Prostate gland (tissue), 2 donors: ENCODE measurements at regions not wholly inside any gene's neighbourhood (a gene's known extent, or its start where the extent isn't known, plus 50 kb on each side); places are given as distances from the start of the nearest gene placed in this dataset.

Experiments used
- DNase-seq: peaks from one replicate; pipeline ENCODE4 v3.0.0-alpha.2; 2019; ENCODE audit warnings: low spot score
- H3K27ac ChIP-seq, 2 donors: fragments of 200-600 bp; sonication (generic); 2 replicates each; pipeline ENCODE4 v1.5.1; 2017 to 2019
- H3K27me3 ChIP-seq: fragments of 200-600 bp; sonication (generic); replicated peaks from 2 replicates; pipeline ENCODE4 v1.5.1; 2019; ENCODE audit not compliant: insufficient read depth
- H3K36me3 ChIP-seq, 2 donors: fragments of 200-600 bp; sonication (generic); 1 replicate in 1 of 2; 2 replicates in 1 of 2; pipeline versions ENCODE4 v1.5.1 to v1.8.1; 2017 to 2019
- H3K4me1 ChIP-seq: fragments of 200-600 bp; sonication (generic); replicated peaks from 2 replicates; pipeline ENCODE4 v1.5.1; 2019
- H3K4me3 ChIP-seq, 2 donors: fragments of 200-600 bp; sonication (generic); 2 replicates each; pipeline ENCODE4 v1.5.1; 2017 to 2019
- H3K9me3 ChIP-seq: fragments of 200-600 bp; sonication (generic); 2 replicates; pipeline ENCODE4 v1.5.1; 2017
- POLR2A ChIP-seq: fragments of 450-650 bp; IDR thresholded peaks from one replicate; pipeline ENCODE4 v1.6.1; 2016; ENCODE audit warnings: antibody characterized with exemption, mild to moderate bottlenecking
- POLR2AphosphoS5 ChIP-seq: sonication (generic); formaldehyde crosslinking; IDR thresholded peaks from one replicate; pipeline ENCODE4 v1.6.1; 2017; ENCODE audit warnings: antibody characterized with exemption
- WGBS: methylation state at CpG from one replicate; pipeline ENCODE4 v1.1.5; 2018; 5-methylcytosine and 5-hydroxymethylcytosine counted together
- intact Hi-C: fragments of 100-400 bp; cut with DNase I; formaldehyde crosslinking; loops from one replicate; pipeline ENCODE4 v1.14.2; 2022
- TF ChIP-seq, protein P1 (sequence below), 4 experiments: fragments of 200-600 bp in 2 of 4; fragments of 450-650 bp in 2 of 4; sonication (generic) in 2 of 4; IDR thresholded peaks; 1 replicate in 3 of 4; 2 replicates in 1 of 4; pipeline ENCODE4 v1.5.1; 2016 to 2019; ENCODE audit warnings: antibody characterized with exemption in 4 of 4, mild to moderate bottlenecking in 2 of 4, moderate library complexity in 2 of 4

GRCh38 chr18:76133873-76134272 lies 361.2 kb downstream of the ZNF516 start:
- intact Hi-C loops = no loop called here
- H3K4me1 ChIP-seq = no peaks in the 10 kb centered on the region
- 87% methylated on average over 1 of the region's 1 CpG for WGBS
- DNase-seq = no peak
- no peaks in the 10 kb centered on the region for H3K9me3 ChIP-seq
- TF ChIP-seq POLR2A (no peak), POLR2AphosphoS5 (no peak)
- TF ChIP-seq, protein P1, sequence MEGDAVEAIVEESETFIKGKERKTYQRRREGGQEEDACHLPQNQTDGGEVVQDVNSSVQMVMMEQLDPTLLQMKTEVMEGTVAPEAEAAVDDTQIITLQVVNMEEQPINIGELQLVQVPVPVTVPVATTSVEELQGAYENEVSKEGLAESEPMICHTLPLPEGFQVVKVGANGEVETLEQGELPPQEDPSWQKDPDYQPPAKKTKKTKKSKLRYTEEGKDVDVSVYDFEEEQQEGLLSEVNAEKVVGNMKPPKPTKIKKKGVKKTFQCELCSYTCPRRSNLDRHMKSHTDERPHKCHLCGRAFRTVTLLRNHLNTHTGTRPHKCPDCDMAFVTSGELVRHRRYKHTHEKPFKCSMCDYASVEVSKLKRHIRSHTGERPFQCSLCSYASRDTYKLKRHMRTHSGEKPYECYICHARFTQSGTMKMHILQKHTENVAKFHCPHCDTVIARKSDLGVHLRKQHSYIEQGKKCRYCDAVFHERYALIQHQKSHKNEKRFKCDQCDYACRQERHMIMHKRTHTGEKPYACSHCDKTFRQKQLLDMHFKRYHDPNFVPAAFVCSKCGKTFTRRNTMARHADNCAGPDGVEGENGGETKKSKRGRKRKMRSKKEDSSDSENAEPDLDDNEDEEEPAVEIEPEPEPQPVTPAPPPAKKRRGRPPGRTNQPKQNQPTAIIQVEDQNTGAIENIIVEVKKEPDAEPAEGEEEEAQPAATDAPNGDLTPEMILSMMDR (IDR thresholded peaks at IDR 0.05) = no peak
- no peaks in the 10 kb centered on the region for H3K36me3 ChIP-seq
- H3K27ac ChIP-seq = no peak overlapping the region
- no peaks in the 10 kb centered on the region for H3K27me3 ChIP-seq
- no peak overlapping the region for H3K4me3 ChIP-seq

GRCh38 chr18:76131738-76132137 lies 363.3 kb downstream of the ZNF516 start:
- 81% methylated on average over 1 of the region's 1 CpG for WGBS
- intact Hi-C loops = no loop called here
- no peak overlapping the region for H3K27ac ChIP-seq
- no peak for DNase-seq
- no peaks in the 10 kb centered on the region for H3K9me3 ChIP-seq
- no peaks in the 10 kb centered on the region for H3K4me1 ChIP-seq
- H3K4me3 ChIP-seq = no peak overlapping the region
- TF ChIP-seq, protein P1 (IDR thresholded peaks at IDR 0.05) = no peak
- TF ChIP-seq POLR2AphosphoS5 (no peak), POLR2A (no peak)
- no peaks in the 10 kb centered on the region for H3K36me3 ChIP-seq
- no peaks in the 10 kb centered on the region for H3K27me3 ChIP-seq

DNA sequence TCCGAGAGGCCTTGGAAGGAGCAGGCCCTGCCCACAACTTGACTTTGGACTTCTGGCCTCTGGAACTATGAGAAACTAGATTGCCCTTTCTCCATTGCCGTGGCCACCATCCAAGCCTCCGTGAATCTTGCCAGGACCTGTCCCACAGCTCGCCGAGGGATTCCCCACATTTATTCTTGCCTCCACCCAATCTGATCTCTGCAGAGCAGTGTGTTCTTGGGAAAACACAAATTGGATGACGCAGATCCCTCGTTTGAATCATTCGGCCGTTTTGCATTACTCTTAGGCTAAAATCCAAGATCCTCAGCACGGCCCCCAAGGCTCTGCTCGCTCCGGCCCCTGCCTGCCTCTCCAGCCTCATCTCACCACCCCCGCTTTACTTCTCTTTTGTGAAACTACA lies 364.2 kb downstream of the ZNF516 start:
- no peak overlapping the region for H3K4me3 ChIP-seq
- 80% methylated on average over 13 of the region's 13 CpGs for WGBS

DNA sequence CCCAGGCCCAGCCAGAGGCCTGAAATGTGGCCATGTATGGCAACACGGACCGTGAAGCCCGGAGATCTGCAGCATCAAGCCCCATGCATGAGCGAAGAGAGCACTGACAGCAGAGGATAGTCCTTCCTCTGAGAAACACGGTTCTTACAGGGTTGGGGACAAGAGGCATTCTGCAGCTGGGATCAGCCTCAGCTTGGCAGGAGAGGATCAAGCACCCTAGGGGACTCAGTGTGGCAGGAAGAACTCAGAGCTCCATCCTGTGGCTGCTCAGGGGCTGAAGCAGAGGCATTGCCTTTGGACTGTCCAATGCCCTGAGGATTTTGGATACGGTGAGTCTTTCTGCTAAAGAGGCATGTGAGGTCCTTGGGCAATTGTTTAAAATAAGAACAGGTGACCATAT lies 368.7 kb downstream of the ZNF516 start:
- intact Hi-C loops = no loop called here
- no peaks in the 10 kb centered on the region for H3K27me3 ChIP-seq
- H3K4me3 ChIP-seq = no peak overlapping the region
- TF ChIP-seq POLR2A = no peak
- TF ChIP-seq, protein P1 (IDR thresholded peaks at IDR 0.05) = no peak
- TF ChIP-seq POLR2AphosphoS5 = no peak
- no peaks in the 10 kb centered on the region for H3K36me3 ChIP-seq
- 70% methylated on average over 6 of the region's 6 CpGs for WGBS
- no peak overlapping the region for H3K27ac ChIP-seq
- DNase-seq = no peak
- no peaks in the 10 kb centered on the region for H3K9me3 ChIP-seq
- H3K4me1 ChIP-seq = no peaks in the 10 kb centered on the region

More for the DNA sequence above, 364.2 kb downstream of the ZNF516 start:
- no peaks in the 10 kb centered on the region for H3K4me1 ChIP-seq
- no peaks in the 10 kb centered on the region for H3K27me3 ChIP-seq
- TF ChIP-seq POLR2A = no peak
- no peak for TF ChIP-seq POLR2AphosphoS5
- TF ChIP-seq, protein P1 (IDR thresholded peaks at IDR 0.05) = no peak
- H3K27ac ChIP-seq = no peak overlapping the region
- intact Hi-C loops = no loop called here
- no peak for DNase-seq
- no peaks in the 10 kb centered on the region for H3K9me3 ChIP-seq
- H3K36me3 ChIP-seq = no peaks in the 10 kb centered on the region

GRCh38 chr18:76121011-76121410 lies 374.0 kb downstream of the ZNF516 start:
- Histone ChIP-seq H3K4me1 (no peaks in the 10 kb centered on the region), H3K36me3 (no peaks in the 10 kb centered on the region), H3K4me3 (no peak overlapping the region), H3K27me3 (no peaks in the 10 kb centered on the region), H3K27ac (no peak overlapping the region), H3K9me3 (no peaks in the 10 kb centered on the region)
- intact Hi-C loops = no loop called here
- no peak for DNase-seq
- 80% methylated on average over 5 of the region's 5 CpGs for WGBS
- TF ChIP-seq, protein P1 (IDR thresholded peaks at IDR 0.05) = no peak
- TF ChIP-seq POLR2AphosphoS5 = no peak
- TF ChIP-seq POLR2A = no peak
